Liver (tissue), 8 donors: ENCODE measurements at regions not wholly inside any gene's neighbourhood (a gene's known extent, or its start where the extent isn't known, plus 50 kb on each side); places are given as distances from the start of the nearest gene placed in this dataset.

ENCODE experiments used
- DNase-seq: peaks from one replicate; pipeline ENCODE4 v3.0.0-alpha.2; 2017; ENCODE audit warnings: low spot score
- H3K27ac ChIP-seq, 2 donors: one replicate each; pipeline ENCODE4 v1.7.0; 2013; ENCODE audit warnings: inconsistent platforms in 2 of 2, low read length in 2 of 2, control low read depth in 1 of 2, low read depth in 1 of 2, mild to moderate bottlenecking in 1 of 2
- H3K27me3 ChIP-seq, 4 donors: one replicate each; pipeline versions ENCODE4 v1.6.1 to v1.7.0; 2013; ENCODE audit warnings: low read length in 3 of 4, inconsistent platforms in 1 of 4, mild to moderate bottlenecking in 1 of 4, moderate library complexity in 1 of 4; ENCODE audit not compliant: control insufficient read depth in 4 of 4, insufficient read depth in 4 of 4
- H3K36me3 ChIP-seq, 4 donors: one replicate each; pipeline versions ENCODE4 v1.6.1 to v1.7.0; 2013; ENCODE audit warnings: low read length in 3 of 4, mild to moderate bottlenecking in 3 of 4, low read depth in 1 of 4, moderate library complexity in 1 of 4; ENCODE audit not compliant: control insufficient read depth in 4 of 4, insufficient read depth in 3 of 4
- H3K4me1 ChIP-seq, 4 donors: one replicate each; pipeline versions ENCODE4 v1.6.1 to v1.7.0; 2013; ENCODE audit warnings: low read length in 3 of 4, mild to moderate bottlenecking in 3 of 4, moderate library complexity in 1 of 4; ENCODE audit not compliant: control insufficient read depth in 4 of 4, insufficient read depth in 4 of 4
- H3K4me3 ChIP-seq, 3 donors: one replicate each; pipeline versions ENCODE4 v1.6.1 to v1.7.0; 2013; ENCODE audit warnings: low read length in 3 of 3, control low read depth in 1 of 3, low read depth in 1 of 3, mild to moderate bottlenecking in 1 of 3
- H3K9ac ChIP-seq, 2 donors: one replicate each; pipeline ENCODE4 v1.7.0; 2013; ENCODE audit warnings: low read length in 2 of 2, mild to moderate bottlenecking in 2 of 2, moderate library complexity in 2 of 2, control low read depth in 1 of 2, low read depth in 1 of 2
- H3K9me3 ChIP-seq, 4 donors: one replicate each; pipeline versions ENCODE4 v1.6.1 to v1.7.0; 2013; ENCODE audit warnings: low read length in 3 of 4; ENCODE audit not compliant: control insufficient read depth in 4 of 4
- ATF3 ChIP-seq: IDR thresholded peaks from 2 replicates; pipeline ENCODE4 v1.6.1; 2016; ENCODE audit warnings: antibody characterized with exemption
- CTCF ChIP-seq: fragments of 150-350 bp; IDR thresholded peaks from 2 replicates; pipeline ENCODE4 v1.5.1; 2017; ENCODE audit warnings: improper control_type of control experiment, low read depth, low read length; ENCODE audit not compliant: missing input control
- EGR1 ChIP-seq, 2 donors: IDR thresholded peaks; 2 replicates each; pipeline ENCODE4 v1.6.1; 2016 to 2018; ENCODE audit warnings: antibody characterized with exemption in 2 of 2, low read depth in 2 of 2
- FOXA1 ChIP-seq: IDR thresholded peaks from 2 replicates; pipeline ENCODE4 v1.6.1; 2016; ENCODE audit warnings: antibody characterized with exemption
- GABPA ChIP-seq, 2 donors: IDR thresholded peaks in 1 of 2; conservative IDR thresholded peaks in 1 of 2; 2 replicates each; pipeline ENCODE4 v1.6.1; 2016; ENCODE audit warnings: antibody characterized with exemption in 2 of 2, mild to moderate bottlenecking in 1 of 2, moderate library complexity in 1 of 2
- HNF4A ChIP-seq, 2 donors: conservative IDR thresholded peaks; 2 replicates each; pipeline ENCODE4 v1.6.1; 2016; ENCODE audit warnings: antibody characterized with exemption in 2 of 2, mild to moderate bottlenecking in 2 of 2
- HNF4G ChIP-seq: IDR thresholded peaks from 2 replicates; pipeline ENCODE4 v1.6.1; 2016; ENCODE audit warnings: antibody characterized with exemption
- JUND ChIP-seq, 2 donors: IDR thresholded peaks; 2 replicates each; pipeline ENCODE4 v1.6.1; 2016; ENCODE audit warnings: antibody characterized with exemption in 2 of 2
- MAX ChIP-seq: IDR thresholded peaks from 2 replicates; pipeline ENCODE4 v1.6.1; 2016; ENCODE audit warnings: antibody characterized with exemption
- RAD21 ChIP-seq, 2 donors: IDR thresholded peaks; 2 replicates each; pipeline ENCODE4 v1.6.1; 2016; ENCODE audit warnings: antibody characterized with exemption in 2 of 2, mild to moderate bottlenecking in 2 of 2
- REST ChIP-seq: IDR thresholded peaks from 2 replicates; pipeline ENCODE4 v1.6.1; 2016; ENCODE audit warnings: antibody characterized with exemption, mild to moderate bottlenecking
- SP1 ChIP-seq: IDR thresholded peaks from 2 replicates; pipeline ENCODE4 v1.6.1; 2018; ENCODE audit warnings: antibody characterized with exemption, mild to moderate bottlenecking
- TAF1 ChIP-seq: conservative IDR thresholded peaks from 2 replicates; pipeline ENCODE4 v1.6.1; 2016; ENCODE audit warnings: antibody characterized with exemption, mild to moderate bottlenecking
- YY1 ChIP-seq: IDR thresholded peaks from 2 replicates; pipeline ENCODE4 v1.6.1; 2016; ENCODE audit warnings: antibody characterized with exemption, mild to moderate bottlenecking
- ZBTB33 ChIP-seq: IDR thresholded peaks from 2 replicates; pipeline ENCODE4 v1.6.1; 2016; ENCODE audit warnings: antibody characterized with exemption
- WGBS: extraction: QIAGEN DNeasy Blood & Tissue Kit; methylation state at CpG from one replicate; pipeline ENCODE4 v1.1.7; 2013; 5-methylcytosine and 5-hydroxymethylcytosine counted together
- donor health status: healthy.
- donor health status: healthy.
- donor health status: healthy.
- donor health status: healthy.
- donor health status: healthy.

GRCh38 chr20:39903806-39904465 is 785.1 kb downstream of the MAFB start:
- no peak for TF ChIP-seq CTCF
- TF ChIP-seq SP1, result no peak
- no peak for TF ChIP-seq YY1
- TF ChIP-seq TAF1, result no peak
- TF ChIP-seq FOXA1, result no peak
- no peak for TF ChIP-seq ATF3
- TF ChIP-seq JUND (IDR thresholded peaks at IDR 0.05), result no peak
- TF ChIP-seq EGR1 (IDR thresholded peaks at IDR 0.05; ENCODE audit: low read depth in 2 of 2), result no peak
- TF ChIP-seq HNF4A (conservative IDR thresholded peaks at IDR 0.05), result no peak
- WGBS, result 92% methylated on average over 10 of the region's 10 CpGs
- Histone ChIP-seq H3K4me3 (no peak overlapping the region), H3K36me3 (no peaks in the 10 kb centered on the region), H3K9ac (no peak overlapping the region), H3K27ac (no peak overlapping the region), H3K27me3 (no peaks in the 10 kb centered on the region), H3K4me1 (no peaks in the 10 kb centered on the region), H3K9me3 (no peaks in the 10 kb centered on the region)
- no peak for DNase-seq

GRCh38 chr20:39899881-39900280 is 789.2 kb downstream of the MAFB start:
- TF ChIP-seq GABPA (IDR thresholded peaks at IDR 0.05 in 1 of 2, conservative IDR thresholded peaks at IDR 0.05 in 1 of 2) (no peak), EGR1 (IDR thresholded peaks at IDR 0.05; ENCODE audit: low read depth in 2 of 2) (no peak), FOXA1 (no peak), HNF4A (conservative IDR thresholded peaks at IDR 0.05) (no peak), HNF4G (no peak), ATF3 (no peak), RAD21 (IDR thresholded peaks at IDR 0.05) (no peak), ZBTB33 (no peak), SP1 (no peak), MAX (no peak), REST (no peak), TAF1 (no peak), YY1 (no peak), JUND (IDR thresholded peaks at IDR 0.05) (no peak)
- Histone ChIP-seq H3K27ac (no peak overlapping the region), H3K4me1 (peaks cover 2 to 9% (median 5%) of the 10 kb centered on the region in 4 donors), H3K36me3 (no peaks in the 10 kb centered on the region), H3K9ac (no peak overlapping the region), H3K4me3 (no peak overlapping the region), H3K9me3 (no peaks in the 10 kb centered on the region), H3K27me3 (no peaks in the 10 kb centered on the region)
- DNase-seq, result no peak
- 97% methylated on average over 1 of the region's 1 CpG for WGBS
